Activated naive CD8-positive, alpha-beta T cell treated with anti-CD3 and anti-CD28 coated beads, Interleukin-2, amount 50 U/mL, for 16 hours (primary cell): ENCODE measurements at regions not wholly inside any gene's neighbourhood (a gene's known extent, or its start where the extent isn't known, plus 50 kb on each side); places are given as distances from the start of the nearest gene placed in this dataset.

Experiments used
- DNase-seq: peaks from one replicate; pipeline ENCODE4 v3.0.0-alpha.2; 2020; ENCODE audit warnings: low read depth, low spot score

DNA sequence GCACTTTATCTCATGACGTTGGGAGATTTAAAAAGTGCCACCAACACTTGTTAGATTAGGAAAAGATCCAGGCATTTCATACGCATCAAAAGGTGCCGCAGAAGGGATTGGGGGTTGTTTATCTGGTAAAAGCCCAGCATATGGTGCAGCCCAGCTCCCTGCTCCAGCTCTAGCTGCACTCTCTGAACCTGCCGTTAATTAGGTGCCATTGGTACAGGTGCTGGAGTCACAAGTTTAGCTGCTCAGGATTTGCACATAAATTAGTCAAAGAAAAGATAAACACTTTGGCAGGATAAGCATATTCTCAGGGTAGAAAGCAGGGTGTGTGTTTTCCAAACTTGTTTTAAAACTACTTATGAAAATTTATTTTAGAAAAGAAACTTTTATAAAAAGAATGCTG, 932.6 kb upstream of the TMEM132C start:
- DNase-seq, result no peak

DNA sequence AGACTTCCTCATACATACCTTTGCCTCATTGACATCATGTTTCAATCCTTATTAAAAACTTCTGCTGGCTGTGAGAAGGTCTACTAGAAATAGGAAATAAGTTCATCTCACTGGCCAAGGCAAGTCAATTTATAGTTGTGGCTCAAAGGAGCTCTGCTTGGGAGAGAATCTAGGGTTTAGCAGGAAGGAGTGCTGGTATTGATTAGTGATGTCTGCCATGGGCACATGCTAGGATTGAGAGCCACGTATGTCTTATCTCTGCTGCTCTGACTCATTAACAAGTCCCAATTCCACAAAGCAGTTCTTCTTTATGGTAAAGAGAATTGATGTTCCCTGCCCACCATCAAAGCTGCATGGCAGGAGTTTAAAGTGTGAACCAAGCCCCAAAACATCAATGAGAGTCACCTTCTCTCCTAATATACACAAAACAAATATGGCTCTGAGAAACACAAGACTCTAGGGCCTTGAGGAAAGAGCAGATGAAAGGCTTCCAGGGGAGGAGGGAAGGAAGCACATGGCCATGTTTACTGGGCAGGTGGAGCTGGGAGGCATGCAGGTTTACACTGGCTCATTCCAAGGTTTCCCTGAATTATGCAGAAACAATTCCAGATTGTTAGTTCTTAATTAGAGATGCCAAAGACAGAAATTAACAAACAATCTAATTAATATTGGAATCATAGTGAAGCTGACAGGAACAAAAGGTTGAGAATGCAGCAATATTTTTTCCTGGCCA, 931.9 kb upstream of the TMEM132C start:
- no peak for DNase-seq

DNA sequence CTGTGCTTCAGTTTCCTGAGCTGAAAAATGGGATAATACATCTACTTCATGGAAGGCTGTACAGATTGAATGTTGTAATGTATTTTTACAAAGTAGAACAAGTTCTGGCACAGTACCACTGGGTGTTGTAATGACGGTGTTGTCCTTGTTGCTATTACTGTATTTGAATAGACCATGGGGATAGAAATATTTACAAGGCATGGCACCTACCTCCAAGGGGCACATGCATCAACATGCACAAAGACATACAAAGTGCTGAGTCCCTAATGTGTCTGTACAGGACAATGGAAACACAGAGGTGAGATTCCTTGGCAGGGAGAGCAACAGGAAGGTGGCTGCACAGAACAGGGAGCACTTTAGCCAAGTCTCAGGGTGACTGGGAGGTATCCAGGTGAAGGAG, 930.6 kb upstream of the TMEM132C start:
- no peak for DNase-seq

DNA sequence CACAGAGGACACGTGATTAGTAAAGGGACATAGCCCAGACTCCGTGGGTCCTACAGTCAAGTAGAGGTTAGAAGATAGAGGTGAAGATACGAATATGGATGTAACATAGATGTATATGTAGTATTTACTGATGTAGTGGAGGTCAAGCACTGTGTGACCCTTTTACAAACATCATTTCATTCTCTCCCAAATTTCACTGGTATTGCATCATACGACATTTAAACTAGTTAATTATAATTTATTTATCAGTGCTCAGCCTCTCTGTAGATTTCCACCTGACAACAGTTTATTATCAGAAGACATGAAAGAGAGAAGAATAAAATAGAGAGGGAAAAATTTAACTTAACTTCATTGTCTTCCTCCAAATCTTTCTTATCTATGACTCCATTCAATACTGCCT, 927.9 kb upstream of the TMEM132C start:
- no peak for DNase-seq

DNA sequence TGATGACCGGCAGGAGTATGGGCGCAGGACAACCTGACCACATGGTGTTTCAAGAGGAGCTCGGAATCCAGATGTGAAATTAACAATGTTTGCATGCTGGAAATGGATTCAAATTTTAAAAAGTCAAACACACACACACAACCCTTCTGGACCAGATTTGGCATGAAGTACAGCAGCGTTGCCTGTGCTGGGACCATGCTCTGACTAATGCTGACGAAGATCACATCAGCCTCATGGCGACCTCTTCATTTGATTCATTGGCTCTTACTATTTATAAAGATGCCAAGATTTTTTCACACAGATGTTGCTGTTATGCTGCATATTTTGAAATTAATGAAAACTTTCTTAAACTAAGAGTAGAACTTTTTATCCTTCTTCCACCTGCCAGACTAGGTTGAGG, 926.6 kb upstream of the TMEM132C start:
- DNase-seq, result no peak

DNA sequence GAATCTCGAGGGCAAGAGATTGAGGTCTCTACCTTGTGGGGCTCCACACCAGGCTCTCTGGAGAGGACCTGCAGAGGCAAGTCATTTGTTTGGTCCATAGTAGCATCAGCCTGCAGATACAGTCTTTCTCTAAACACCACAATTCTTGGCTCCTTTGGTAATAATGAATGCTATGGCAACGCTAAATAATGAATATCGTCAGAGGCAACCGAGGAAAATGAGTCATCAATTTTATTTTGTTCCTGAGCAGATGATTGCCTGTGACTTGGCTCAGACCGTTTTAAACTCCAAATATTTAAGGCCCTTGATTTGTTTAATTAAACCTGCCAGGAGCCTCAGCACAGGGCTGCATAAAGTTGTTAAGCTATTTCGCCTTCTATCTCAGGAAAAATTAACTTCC, 924.1 kb upstream of the TMEM132C start:
- DNase-seq, result no peak

DNA sequence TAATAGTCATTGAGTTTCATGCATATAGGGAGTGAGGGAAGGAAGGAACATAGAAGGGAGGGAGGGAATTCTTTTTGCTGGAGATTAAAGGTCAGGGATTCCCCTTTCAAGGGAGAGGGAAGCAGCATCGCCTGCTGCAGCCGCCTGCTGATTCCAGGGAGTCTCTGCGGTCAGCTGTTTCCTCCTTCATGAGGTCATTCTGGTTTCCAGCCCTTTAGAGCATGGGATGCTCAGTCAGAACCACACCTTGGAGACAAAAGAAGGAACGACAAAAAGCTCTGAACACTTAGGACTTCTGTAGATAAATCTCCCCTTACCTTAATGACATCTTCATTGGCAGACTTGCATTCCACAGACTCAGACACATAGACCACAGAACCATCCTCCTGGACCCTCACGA, 923.0 kb upstream of the TMEM132C start:
- no peak for DNase-seq

DNA sequence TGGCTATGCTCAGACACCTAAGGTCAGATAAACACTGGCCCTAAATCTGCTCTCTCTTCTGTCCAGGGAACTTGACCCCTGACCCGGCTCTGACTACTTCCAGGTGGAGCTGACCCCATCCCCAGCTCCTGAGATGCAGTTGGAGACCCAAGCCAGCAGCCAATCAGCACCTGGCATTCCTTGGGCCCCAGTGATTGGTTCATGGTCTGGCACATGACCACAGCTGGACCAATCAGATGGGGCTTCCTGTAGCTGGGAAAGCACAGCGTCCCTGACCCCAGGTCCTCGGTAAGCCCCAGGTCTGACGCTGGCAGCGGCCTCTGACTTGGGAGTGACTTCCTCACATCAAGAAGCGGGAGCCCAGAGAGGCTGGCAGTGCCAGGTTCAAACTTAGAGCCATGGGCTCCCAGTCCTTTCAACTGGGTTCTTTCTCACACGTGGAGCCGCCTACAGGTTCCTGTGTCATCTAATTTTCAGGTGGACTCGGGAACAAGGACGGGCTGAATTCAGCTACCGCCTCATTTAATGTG, 915.4 kb upstream of the TMEM132C start:
- DNase-seq, result no peak

DNA sequence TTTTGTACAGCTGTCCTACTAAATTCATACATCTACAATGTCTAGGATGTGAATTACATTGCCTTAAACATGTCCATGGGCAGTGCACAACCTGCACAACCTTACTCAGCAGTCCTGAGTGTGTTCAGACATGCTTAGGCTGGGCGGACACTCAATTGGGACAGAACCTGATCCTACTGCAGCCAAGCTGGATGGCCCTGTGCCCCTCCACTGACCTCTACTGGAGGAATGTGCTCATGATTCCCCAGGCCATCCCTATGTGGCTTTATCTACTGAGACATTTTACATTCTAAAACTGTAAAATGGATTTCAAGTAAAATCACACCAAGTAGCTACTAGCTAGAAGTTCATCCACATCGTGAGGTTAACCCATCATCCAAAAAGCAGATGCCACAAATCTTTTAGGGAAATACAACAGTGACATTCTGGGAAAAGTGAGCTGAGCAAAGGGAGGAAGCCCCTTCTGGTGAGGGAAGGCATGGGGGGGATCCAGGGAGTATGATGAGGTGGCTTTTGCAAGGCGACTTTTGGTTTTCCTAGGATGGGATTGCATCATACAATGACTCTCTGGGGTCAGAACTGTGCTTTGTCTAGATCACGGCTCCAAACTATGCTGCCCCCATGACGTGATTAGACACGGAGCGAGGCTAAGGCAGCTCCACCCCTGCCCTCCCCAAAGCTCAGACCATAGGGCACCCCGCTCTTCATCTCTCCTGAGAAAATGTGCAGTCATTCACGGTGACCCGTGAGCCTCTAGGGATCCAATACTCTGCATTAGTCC, 911.7 kb upstream of the TMEM132C start:
- no peak for DNase-seq

DNA sequence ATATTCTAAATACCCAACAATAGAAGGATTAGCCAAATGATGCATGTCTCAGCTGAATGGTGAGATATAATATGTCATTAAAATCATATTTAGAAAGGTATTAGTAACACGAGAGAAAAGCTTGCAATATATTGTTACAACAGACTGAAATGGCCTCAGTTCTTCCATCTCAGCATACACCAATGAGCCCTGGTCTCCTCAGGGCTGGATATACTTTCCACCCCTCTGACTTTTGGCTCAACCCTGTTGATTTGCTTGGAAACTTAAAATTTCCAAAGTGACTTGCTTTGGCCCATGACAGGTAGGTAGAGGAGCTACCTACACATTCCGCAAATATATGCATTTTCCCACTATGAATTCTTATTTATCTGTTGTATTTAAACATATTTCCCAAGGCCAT, 908.1 kb upstream of the TMEM132C start:
- no peak for DNase-seq

DNA sequence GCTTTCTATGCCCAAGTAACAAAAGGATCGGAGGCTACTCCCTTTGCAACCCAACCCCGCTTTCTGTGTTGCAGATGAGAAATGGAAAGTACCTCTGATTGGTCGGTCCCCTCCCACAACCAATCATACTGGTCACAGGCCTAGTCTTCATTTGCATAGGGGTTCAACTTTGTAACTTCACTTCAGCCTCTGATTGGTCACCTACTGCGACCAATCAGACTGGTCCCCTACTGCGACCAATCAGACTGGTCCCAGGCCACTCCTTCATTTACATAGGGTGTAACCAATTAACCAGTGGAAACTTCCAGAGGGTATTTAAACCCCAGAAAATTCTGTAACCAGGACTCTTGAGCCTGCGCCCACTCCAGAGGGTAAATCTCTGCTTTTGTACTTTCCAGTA, 906.4 kb upstream of the TMEM132C start:
- DNase-seq, result no peak

DNA sequence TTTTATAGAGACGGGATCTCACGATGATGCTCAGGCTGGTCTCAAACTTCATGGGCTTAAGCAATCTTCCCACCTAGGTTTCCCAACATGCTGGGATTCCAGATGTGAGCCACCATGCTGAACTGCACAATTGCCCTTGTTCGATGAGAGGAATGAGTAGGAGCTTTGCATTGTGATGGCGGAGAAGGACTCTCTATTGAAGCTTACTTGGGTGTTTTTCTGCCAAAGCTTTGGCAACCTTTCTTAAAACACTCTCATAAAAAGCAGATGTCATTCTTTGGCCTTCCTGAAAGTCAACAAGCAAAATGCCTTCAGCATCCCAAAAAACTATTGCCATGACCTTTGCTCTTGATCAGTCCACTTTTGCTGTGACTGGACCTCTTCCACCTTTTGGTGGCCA, 904.8 kb upstream of the TMEM132C start:
- no peak for DNase-seq

DNA sequence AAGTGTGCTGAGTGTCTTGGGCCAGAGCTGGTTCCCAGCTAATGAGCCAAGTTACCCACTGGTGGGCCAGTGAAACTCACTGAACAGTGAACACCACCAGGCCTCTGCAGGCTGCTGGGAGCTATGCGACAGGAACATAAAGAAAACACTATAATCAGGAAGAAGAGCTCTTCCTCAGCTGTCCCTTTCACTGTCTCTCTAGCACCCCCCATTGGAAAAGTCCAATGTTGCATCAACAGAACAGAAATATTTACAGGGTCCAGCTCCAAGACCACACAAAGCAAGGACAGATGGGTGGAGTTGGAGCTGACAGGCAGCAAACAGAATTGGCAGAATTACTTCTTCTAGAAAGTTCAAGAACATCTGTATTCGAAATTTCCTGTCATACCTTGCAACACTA, 903.6 kb upstream of the TMEM132C start:
- DNase-seq, result no peak

DNA sequence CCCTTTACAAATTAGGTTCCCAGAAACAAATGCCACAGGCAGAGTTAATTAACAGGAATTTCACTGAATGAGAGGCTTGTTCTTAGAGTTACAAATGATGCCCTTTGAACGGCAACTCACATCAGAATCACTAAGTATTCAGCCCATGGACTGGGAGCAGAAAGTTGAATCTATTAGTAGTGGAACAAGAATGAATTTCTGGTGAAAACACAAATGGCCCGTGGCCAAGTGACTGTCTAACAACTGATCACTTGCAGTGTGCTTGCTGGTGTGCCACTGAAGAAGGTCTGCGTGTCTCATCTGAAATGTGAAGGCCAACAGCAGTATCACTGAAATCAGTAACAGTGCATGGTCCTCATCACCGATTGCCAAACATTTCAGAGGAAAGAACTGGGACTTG, 893.4 kb upstream of the TMEM132C start:
- DNase-seq, result no peak

DNA sequence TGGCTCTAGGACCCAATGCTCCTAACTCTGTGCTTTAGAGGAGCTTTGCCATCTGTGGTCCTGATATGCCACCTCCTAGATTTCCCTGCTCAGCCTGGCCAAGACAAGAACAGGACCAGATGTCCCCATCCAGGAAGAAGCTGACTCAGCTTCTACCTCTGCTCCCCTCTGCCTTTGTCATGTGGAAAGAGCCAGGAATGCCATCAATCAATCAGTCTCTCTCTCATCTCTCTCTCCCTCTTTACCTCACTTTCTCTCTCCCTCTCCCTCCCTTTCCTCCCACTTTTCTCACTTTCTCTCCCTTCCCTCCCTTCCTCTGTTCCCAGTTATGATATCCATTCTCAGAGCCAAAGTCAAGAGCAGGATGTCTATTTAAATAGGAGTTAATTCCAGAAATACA, 892.5 kb upstream of the TMEM132C start:
- DNase-seq, result no peak

DNA sequence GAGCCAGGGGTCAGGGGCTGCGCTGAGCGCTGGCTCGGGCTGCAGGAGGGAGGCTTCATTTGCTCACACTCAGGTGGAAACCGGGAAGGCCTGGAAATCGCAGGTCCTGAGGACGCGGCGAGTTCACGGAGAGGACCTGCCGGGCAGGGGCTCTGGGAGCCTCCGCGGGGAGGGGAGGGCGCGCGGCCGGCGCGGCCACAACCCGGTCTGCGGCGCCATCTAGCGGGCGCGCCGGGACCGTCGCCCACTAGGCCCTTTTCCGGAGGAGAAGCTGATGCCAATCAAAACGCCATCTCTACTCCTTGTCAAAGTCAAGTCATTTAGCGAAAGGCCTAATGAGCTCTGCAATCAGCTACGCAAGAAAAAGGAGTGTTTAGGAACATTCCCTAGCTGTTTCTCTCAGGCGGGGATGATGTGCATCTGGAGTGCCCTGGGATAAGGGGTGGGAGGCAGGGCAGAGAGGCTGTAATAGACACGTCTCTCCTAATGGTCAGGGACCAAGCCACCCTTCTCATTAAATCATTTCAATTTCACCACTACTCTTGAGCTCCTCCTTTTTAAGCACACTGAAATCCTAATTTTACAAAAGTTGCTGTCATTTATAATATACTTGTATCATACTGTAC, 885.8 kb upstream of the TMEM132C start:
- no peak for DNase-seq

DNA sequence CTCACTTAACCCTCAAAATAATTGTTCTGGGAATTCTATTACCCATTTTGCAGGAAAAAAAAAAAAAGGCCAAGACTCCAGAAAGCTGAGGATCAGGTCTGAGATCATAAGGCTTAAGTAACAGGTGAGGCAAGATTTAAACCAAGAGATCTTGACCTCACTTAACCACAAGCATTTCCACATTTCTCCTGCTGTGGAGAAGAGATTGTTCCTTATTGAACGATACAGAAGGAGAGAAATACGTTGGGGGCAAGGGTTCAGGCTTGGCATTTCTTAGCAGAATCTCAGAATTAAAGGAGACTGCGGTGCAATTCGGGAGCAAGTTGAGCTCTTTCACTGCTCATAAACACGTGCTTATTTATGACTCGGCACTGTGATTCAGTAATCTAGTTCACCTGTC, 885.3 kb upstream of the TMEM132C start:
- DNase-seq, result no peak

DNA sequence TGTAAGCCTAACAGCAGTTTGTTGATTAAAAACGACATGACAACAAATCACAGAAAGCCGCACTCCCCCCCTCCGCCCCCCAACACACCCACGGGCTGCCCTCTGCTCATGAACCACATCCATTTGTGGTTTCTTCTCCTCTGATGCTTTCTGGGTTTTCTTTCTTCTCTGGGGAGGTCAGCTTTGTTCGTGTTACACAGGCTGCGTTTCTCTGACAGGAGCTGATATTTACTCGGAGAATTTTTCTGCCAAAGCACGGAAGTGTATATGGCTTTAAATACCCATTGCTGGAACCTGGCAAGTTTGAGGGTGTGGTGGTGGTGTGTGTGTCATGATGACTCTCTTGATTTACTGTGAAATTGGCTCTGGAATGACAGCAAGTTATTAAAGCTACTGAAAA, 883.7 kb upstream of the TMEM132C start:
- DNase-seq, result no peak

DNA sequence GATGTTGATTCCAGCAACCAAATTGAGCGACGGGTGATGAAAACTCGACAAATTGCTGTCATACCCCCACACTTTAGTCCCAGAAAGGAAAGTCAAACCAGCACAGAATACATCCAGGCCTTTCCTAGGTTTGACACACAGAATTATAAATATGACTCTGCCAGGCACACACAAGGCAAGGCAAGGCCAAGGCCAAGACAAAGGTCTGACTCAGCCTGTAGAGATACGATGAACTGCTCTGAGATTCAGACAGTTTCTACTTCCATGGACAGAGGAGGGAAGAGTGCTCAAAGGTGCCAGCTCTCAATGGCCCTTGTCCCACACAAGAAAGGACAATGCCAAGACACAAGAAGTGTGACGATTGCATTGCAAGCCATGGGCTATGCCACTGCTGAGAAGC, 880.2 kb upstream of the TMEM132C start:
- no peak for DNase-seq

DNA sequence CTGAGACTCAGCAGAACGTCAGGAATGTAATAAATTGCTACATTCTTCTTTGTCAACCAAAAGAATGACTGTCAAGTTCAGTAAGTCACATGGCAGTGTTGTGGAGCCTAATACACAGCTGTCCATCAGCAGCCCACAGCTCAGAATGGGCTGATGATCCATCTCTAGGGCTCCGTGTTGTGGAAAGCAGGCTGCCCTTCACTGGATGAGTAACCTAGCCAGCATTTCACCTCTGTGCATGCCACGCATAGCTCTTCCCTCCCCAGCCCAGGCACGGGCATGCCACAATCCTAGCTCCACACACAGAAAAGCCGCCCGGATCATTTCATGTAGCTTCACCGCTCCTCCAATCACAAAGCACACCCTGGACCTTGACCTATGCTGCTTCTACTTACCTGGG, 878.0 kb upstream of the TMEM132C start:
- DNase-seq, result no peak

DNA sequence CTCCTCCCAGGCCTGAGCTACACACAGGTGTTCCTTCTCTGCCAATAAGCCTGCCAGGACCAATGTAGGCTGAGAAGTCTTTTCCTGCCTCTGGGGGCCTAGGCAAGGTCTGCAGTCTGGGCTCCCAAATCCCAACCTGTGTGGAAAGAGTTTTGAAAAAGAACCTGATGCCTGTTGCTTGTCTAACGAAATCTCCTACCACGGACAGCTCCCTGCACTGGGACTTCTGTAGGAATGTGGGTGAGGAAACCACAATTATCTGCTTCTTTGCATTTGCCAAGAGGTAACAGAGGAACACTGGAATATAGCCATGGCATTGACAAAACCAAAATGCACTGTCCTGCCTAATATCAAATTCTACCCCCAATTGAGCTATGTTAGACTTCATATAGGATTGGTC, 877.0 kb upstream of the TMEM132C start:
- DNase-seq, result no peak

DNA sequence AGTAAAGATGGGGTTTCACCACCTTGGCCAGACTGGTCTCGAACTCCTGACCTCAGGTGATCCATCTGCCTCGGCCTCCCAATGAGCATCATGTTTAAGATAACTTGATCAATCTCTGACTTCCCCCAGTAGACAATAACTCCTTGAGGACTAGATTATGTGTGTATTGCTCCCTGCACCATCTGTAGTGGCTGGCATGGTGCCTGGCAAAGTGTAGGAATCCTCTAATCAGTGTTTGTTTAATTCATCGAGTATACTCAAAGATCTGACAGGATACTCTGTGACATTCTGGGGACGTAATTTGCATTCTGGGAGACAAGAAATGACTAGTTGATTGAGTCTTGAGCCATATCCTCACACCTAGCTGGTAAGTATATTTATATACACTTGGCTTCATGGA, 873.5 kb upstream of the TMEM132C start:
- no peak for DNase-seq

DNA sequence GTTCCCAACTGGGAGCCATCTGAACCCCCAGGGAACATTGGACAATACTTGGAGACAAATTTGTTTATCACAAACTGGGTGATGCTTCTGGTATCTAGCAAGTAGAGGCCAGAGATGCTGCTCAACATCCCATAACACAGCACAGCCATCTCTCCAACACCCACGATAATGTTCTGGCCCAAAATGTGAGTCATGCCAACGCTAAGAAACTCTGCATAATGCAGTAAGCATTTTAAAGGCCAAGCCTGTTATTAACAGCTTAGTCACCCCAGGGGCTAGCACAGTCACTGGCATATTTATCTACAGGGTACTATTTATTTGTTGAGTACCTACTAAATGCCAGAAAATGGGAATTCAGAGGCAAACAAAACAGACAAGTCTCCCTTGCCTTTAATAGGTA, 873.1 kb upstream of the TMEM132C start:
- DNase-seq, result no peak
